ENCODE measurements at regions not wholly inside any gene's neighbourhood (a gene's known extent, or its start where the extent isn't known, plus 50 kb on each side); places are given as distances from the start of the nearest gene placed in this dataset.

- no peak for DNase-seq
Measured at GRCh38 chr9:126095546-126096190, 231.0 kb upstream of the MVB12B start.

GRCh38 chr9:126096340-126096739, 230.3 kb upstream of the MVB12B start:
- no peak for DNase-seq

GRCh38 chr9:126097679-126098078, 228.9 kb upstream of the MVB12B start:
- no peak for DNase-seq

GRCh38 chr9:126106404-126106803, 220.2 kb upstream of the MVB12B start:
- no peak for DNase-seq

- DNase-seq = no peak
Measured at GRCh38 chr9:126107693-126108092, 218.9 kb upstream of the MVB12B start.

- no peak for DNase-seq
Measured at GRCh38 chr9:126108240-126108639, 218.4 kb upstream of the MVB12B start.

- DNase-seq = no peak
Measured at GRCh38 chr9:126109575-126109974, 217.1 kb upstream of the MVB12B start.

- no peak for DNase-seq
Measured at GRCh38 chr9:126111556-126111955, 215.1 kb upstream of the MVB12B start.

GRCh38 chr9:126112135-126112720, 214.4 kb upstream of the MVB12B start:
- DNase-seq = no peak

GRCh38 chr9:126113176-126113575, 213.5 kb upstream of the MVB12B start:
- DNase-seq = no peak

GRCh38 chr9:126113756-126114408, 212.7 kb upstream of the MVB12B start:
- DNase-seq = no peak

GRCh38 chr9:126114409-126114760, 212.2 kb upstream of the MVB12B start:
- no peak for DNase-seq

GRCh38 chr9:126114850-126115460, 211.7 kb upstream of the MVB12B start:
- no peak for DNase-seq

GRCh38 chr9:126116351-126117157, 210.1 kb upstream of the MVB12B start:
- no peak for DNase-seq

- no peak for DNase-seq
Measured at GRCh38 chr9:126117158-126117425, 209.5 kb upstream of the MVB12B start.

GRCh38 chr9:126117631-126118030, 209.0 kb upstream of the MVB12B start:
- DNase-seq = no peak

- no peak for DNase-seq
Measured at GRCh38 chr9:126119731-126120130, 206.9 kb upstream of the MVB12B start.

- DNase-seq = no peak
Measured at GRCh38 chr9:126122901-126123616, 203.6 kb upstream of the MVB12B start.

GRCh38 chr9:126123927-126124326, 202.7 kb upstream of the MVB12B start:
- DNase-seq = no peak

- no peak for DNase-seq
Measured at GRCh38 chr9:126125177-126125576, 201.5 kb upstream of the MVB12B start.

GRCh38 chr9:126125577-126125976, 201.1 kb upstream of the MVB12B start:
- DNase-seq = no peak

GRCh38 chr9:126125992-126126409, 200.6 kb upstream of the MVB12B start:
- DNase-seq = no peak

GRCh38 chr9:126126807-126127206, 199.8 kb upstream of the MVB12B start:
- DNase-seq = no peak

Data from activated CD4-positive, alpha-beta T cell treated with anti-CD3 and anti-CD28 coated beads, Interleukin-2, amount 50 U/mL, for 48 hours (primary cell).